ENCODE measurements at regions not wholly inside any gene's neighbourhood (a gene's known extent, or its start where the extent isn't known, plus 50 kb on each side); places are given as distances from the start of the nearest gene placed in this dataset.

GRCh38 chr20:40502576-40502975, 186.5 kb downstream of the MAFB start:
- no peak for DNase-seq (ENCODE audit: low spot score)
- in situ Hi-C loops (cut with HindIII; ENCODE audit: low sequenced_read_pairs) = no loop called here

- in situ Hi-C loops (cut with HindIII; ENCODE audit: low sequenced_read_pairs) = no loop called here
- no peak for DNase-seq (ENCODE audit: low spot score)
Observed at GRCh38 chr20:40499391-40499790, 189.6 kb downstream of the MAFB start.

- in situ Hi-C loops (cut with HindIII; ENCODE audit: low sequenced_read_pairs) = no loop called here
- DNase-seq (ENCODE audit: low spot score) = no peak
Observed at GRCh38 chr20:40497899-40498691, 190.9 kb downstream of the MAFB start.

- no peak for DNase-seq (ENCODE audit: low spot score)
- in situ Hi-C loops (cut with HindIII; ENCODE audit: low sequenced_read_pairs) = no loop called here
Observed at GRCh38 chr20:40495956-40496355, 193.1 kb downstream of the MAFB start.

GRCh38 chr20:40494248-40494647, 194.8 kb downstream of the MAFB start:
- no peak for DNase-seq (ENCODE audit: low spot score)
- in situ Hi-C loops (cut with HindIII; ENCODE audit: low sequenced_read_pairs) = no loop called here

GRCh38 chr20:40493549-40493948, 195.5 kb downstream of the MAFB start:
- DNase-seq (ENCODE audit: low spot score) = no peak
- in situ Hi-C loops (cut with HindIII; ENCODE audit: low sequenced_read_pairs) = no loop called here

GRCh38 chr20:40493071-40493470, 196.0 kb downstream of the MAFB start:
- in situ Hi-C loops (cut with HindIII; ENCODE audit: low sequenced_read_pairs) = no loop called here
- DNase-seq (ENCODE audit: low spot score) = no peak

- no peak for DNase-seq (ENCODE audit: low spot score)
- in situ Hi-C loops (cut with HindIII; ENCODE audit: low sequenced_read_pairs) = no loop called here
Observed at GRCh38 chr20:40491009-40491590, 197.9 kb downstream of the MAFB start.

GRCh38 chr20:40489886-40490285, 199.2 kb downstream of the MAFB start:
- in situ Hi-C loops (cut with HindIII; ENCODE audit: low sequenced_read_pairs) = no loop called here
- DNase-seq (ENCODE audit: low spot score) = no peak

- in situ Hi-C loops (cut with HindIII; ENCODE audit: low sequenced_read_pairs) = no loop called here
- no peak for DNase-seq (ENCODE audit: low spot score)
Observed at GRCh38 chr20:40488401-40488800, 200.6 kb downstream of the MAFB start.

- in situ Hi-C loops (cut with HindIII; ENCODE audit: low sequenced_read_pairs) = no loop called here
- DNase-seq (ENCODE audit: low spot score) = no peak
Observed at GRCh38 chr20:40486297-40486696, 202.7 kb downstream of the MAFB start.

GRCh38 chr20:40481743-40482458, 207.1 kb downstream of the MAFB start:
- no peak for DNase-seq (ENCODE audit: low spot score)
- in situ Hi-C loops (cut with HindIII; ENCODE audit: low sequenced_read_pairs) = no loop called here

GRCh38 chr20:40481337-40481736, 207.7 kb downstream of the MAFB start:
- in situ Hi-C loops (cut with HindIII; ENCODE audit: low sequenced_read_pairs) = no loop called here
- no peak for DNase-seq (ENCODE audit: low spot score)

GRCh38 chr20:40477805-40478204, 211.2 kb downstream of the MAFB start:
- DNase-seq (ENCODE audit: low spot score) = no peak
- in situ Hi-C loops (cut with HindIII; ENCODE audit: low sequenced_read_pairs) = no loop called here

GRCh38 chr20:40476461-40476860, 212.6 kb downstream of the MAFB start:
- in situ Hi-C loops (cut with HindIII; ENCODE audit: low sequenced_read_pairs) = no loop called here
- no peak for DNase-seq (ENCODE audit: low spot score)

GRCh38 chr20:40472905-40473304, 216.1 kb downstream of the MAFB start:
- in situ Hi-C loops (cut with HindIII; ENCODE audit: low sequenced_read_pairs) = no loop called here
- no peak for DNase-seq (ENCODE audit: low spot score)

- in situ Hi-C loops (cut with HindIII; ENCODE audit: low sequenced_read_pairs) = no loop called here
Observed at GRCh38 chr20:40471261-40471629, 217.8 kb downstream of the MAFB start.

GRCh38 chr20:40470445-40471260, 218.4 kb downstream of the MAFB start:
- in situ Hi-C loops (cut with HindIII; ENCODE audit: low sequenced_read_pairs) = no loop called here
- DNase-seq (ENCODE audit: low spot score) = no peak

More at GRCh38 chr20:40471261-40471629, 217.8 kb downstream of the MAFB start:
- no peak for DNase-seq (ENCODE audit: low spot score)

- in situ Hi-C loops (cut with HindIII; ENCODE audit: low sequenced_read_pairs) = no loop called here
Observed at GRCh38 chr20:40468759-40469158, 220.3 kb downstream of the MAFB start.

More at GRCh38 chr20:40468759-40469158, 220.3 kb downstream of the MAFB start:
- no peak for DNase-seq (ENCODE audit: low spot score)

Data from G401 (cell line).